Left ventricle myocardium superior (tissue), 1 donor: ENCODE measurements at regions not wholly inside any gene's neighbourhood (a gene's known extent, or its start where the extent isn't known, plus 50 kb on each side); places are given as distances from the start of the nearest gene placed in this dataset.
A peak's percentile ranks its signal among the peaks of the same experiment; 100 is the strongest.

ENCODE experiments used
- ATAC-seq: fragments of 200-7000 bp; cut with Tn5 transposase; one replicate; pipeline ENCODE4 v1.9.1; 2020; ENCODE audit warnings: mild to moderate bottlenecking, moderate library complexity
- DNase-seq: peaks from one replicate; pipeline ENCODE4 v3.0.0-alpha.2; 2020
- intact Hi-C: fragments of 100-400 bp; cut with micrococcal nuclease; formaldehyde crosslinking; loops from one replicate; pipeline ENCODE4 v1.11.0; 2022
- donor health status: DM: no; HTN: yes; CAD: no; lungs with severe emphysema.

DNA sequence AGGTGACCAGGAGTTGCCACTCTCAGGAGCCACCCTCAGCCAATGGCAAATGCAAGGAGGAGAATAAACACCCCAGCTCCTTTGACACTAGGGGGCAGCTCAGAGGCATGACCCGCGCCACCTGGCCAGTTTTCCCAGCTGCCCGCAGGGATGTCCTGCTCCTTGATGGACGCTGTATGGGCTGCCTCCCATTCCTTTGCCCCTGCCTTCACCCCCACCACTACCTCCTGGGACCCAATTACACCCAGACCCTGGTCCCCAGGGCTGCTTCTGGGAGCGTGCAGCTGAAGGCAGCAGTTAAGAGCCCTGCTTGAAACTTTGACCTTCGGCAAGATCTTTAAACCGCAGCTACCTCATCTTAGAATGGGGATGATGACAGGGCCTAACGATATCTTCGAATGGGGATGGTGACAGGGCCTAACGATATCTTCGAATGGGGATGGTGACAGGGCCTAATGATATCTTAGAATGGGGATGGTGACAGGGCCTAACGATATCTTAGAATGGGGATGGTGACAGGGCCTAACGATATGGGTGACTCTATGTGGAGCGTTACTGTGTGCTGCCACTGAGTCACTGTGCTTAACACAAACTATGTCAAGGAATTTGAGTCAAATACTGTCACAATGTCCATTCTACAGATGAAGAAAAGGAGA lies 163.0 kb upstream of the KAZN start:
- intact Hi-C loops: no loop called here
- ATAC-seq (no peak), DNase-seq (no peak)

DNA sequence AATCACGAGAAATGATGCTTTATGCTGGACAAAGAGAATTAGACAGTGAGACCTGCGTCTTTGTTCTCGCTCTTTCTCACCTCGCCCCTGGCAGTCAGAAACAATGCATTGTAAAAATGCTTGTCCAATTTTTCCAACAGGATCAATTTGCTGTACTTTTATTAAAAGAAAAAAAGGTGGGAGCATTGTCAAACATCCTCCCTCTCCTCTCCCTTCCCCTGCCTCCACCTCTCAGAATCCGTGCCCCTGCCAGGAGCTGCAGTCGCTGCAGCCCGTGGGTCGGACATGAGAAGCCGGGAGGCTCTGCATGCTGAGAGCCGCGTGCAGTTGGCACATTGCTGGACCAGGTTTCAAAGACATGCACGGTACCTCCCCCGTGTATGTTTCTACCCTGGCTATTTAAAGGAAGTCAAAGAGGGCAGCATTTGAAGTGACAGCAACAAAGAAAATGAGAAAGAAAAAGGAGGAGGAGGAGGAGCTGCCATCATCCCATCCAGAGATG lies 161.0 kb upstream of the KAZN start:
- DNase-seq: no peak
- ATAC-seq: no peak
- intact Hi-C loops: no loop called here

DNA sequence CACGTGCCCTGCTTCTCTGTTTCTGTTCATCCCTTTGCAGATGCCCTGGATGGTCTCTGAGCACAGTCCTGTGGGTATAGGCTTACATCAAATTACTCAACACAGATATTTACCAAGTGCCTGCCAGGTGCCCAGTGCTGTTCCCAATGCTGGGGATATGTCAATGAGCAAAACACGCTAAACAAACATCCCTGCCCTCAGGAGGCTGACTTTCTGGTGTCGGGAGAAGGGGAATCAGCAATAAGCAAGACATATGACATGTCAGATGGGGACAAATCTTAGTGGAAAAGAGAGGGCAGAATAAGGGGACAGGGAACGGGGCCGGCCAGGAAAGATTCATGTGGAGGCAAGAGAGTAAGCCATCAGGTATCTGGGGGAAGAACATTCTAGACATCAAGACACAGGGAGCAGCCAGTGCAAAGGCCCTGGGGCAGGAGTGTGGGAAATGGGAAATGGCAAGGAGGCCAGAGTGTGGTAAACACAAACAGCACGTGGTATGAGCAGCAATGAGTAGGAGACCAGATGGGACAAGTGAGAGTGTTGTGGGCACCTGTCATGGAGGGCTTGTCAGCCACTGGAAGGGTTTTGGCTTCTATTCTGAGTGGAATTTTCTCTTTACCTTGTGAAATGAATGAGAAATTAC lies 160.2 kb upstream of the KAZN start:
- intact Hi-C loops: no loop called here
- no peak for ATAC-seq
- DNase-seq: no peak

DNA sequence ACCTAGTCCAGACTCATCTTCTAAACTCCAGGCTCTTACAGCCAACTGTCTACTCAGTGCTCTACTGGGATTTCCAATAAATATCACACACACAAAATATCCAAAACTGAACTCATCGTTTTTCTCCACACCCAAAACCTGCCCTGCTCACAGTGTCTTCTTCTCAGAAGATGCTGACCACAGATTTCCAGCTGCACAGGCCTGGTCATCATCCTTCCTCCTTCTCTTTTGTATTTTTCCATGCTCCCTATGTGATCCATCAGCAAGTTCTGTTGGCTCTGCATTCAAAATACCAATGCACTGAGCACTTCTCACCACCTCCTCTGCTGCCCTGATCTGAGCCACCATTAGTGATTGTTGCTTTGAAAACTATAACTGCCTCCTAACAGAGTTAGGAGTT lies 159.5 kb upstream of the KAZN start:
- DNase-seq: no peak

DNA sequence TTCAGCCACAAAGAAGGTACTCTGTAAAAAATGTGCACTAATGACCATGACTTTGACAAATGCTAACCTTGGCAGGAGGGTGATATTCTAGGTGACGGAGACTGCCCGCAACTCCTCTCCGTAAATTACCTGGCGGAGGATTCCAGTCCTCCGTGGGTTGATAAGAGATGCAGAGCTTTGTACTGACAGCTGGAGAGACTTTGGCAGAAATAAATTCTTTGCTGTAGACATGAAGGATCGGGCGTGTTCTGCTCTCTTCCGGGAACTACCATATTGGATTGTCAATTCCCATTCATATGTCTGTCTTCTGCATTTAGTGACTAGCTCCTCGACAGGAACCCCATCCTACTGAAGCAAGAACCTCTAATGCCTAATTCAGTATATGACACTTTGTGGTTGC lies 158.3 kb upstream of the KAZN start:
- no peak for ATAC-seq
- intact Hi-C loops: no loop called here
- DNase-seq: no peak

More for the DNA sequence above, 159.5 kb upstream of the KAZN start:
- intact Hi-C loops: no loop called here
- ATAC-seq: no peak

DNA sequence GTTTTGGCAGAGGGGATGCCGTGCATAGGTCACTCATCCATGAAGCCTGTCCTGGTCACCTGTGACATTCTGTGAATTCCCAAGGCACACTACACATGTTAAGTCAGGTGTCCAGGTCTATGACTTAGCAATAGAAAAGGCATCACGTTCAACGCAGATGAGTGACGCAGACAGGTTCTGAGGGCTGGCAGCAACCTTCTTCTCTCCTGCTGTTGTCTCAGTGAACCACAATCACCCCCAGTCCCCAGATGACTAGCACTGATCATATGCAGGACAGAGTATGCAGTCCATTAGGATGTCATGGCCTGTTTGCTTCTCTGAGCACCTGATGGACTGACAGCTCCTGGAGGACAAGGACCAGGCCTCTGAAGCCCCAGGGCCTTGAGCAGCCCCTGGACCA lies 157.8 kb upstream of the KAZN start:
- no peak for ATAC-seq
- intact Hi-C loops: no loop called here
- no peak for DNase-seq

DNA sequence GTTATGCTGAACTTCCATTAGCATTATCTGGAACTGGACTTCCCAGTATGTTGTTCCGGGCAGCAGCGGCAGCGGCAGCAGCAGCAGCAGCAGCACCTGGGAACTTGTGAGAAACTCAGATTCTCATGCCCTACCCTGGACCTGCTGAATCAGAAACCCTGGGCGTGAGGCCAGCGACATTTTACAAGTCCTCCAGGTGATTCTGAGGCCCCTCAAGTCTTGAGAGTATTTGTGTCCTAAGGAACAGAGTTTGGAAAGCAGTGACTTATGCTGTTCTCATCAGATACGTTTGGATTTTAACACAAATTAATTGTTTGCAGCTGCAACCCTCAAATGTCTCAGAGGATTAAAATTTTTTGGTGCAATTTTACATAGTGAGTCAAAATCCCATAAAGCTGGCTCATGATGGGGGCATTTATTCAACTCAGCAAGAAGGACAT lies 157.2 kb upstream of the KAZN start:
- ATAC-seq (no peak), DNase-seq (no peak)
- intact Hi-C loops: no loop called here

DNA sequence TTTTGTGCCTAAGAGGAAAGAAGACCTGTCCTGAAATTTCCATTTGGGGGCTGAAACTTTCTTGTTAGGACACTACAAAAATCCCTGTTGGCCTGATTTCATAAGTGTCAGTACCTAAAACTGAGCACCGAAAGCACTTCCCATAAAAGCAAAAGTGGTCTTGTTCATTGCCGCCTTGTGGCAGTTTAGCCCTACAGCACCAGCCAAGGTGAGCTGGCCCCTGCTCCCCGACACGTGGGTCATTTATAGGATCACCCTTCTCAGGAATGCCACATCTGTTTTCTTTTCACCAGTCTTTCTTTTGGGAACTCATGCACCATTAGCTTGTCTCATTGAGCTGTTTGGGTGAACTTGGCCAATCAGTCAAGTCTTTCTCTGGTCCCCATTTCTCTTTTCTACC lies 155.8 kb upstream of the KAZN start:
- intact Hi-C loops: no loop called here
- DNase-seq: no peak
- ATAC-seq: no peak

DNA sequence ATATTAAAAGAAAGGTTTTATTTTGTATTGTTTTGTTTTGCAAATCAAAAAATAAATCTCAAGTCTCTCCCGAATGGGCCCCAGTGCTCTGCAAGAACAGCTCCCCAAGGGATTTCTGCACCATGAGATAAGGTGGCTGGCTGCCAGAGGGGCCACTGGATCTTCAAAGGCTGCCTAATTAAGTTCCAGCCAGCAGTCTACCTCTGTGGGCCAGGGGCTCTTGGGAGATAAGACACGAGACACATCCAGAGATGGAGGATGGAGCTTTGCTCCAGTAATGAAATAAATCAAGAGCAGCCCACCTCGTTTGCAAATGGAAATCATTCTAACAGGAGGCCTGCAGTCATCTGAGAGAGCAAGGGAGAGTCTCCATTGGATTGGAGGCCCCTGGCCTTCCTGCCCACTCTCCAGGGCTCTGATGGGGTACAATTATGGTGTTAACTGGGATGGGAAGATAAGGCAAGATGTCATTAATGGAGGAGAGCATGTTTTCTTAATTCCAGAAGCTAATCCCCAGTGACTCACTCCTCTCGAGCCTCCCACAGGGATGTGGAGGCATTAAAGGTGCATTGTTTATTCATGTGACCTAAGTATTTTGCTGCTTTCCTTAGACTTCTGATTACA lies 155.2 kb upstream of the KAZN start:
- no peak for DNase-seq
- no peak for ATAC-seq
- intact Hi-C loops: no loop called here

DNA sequence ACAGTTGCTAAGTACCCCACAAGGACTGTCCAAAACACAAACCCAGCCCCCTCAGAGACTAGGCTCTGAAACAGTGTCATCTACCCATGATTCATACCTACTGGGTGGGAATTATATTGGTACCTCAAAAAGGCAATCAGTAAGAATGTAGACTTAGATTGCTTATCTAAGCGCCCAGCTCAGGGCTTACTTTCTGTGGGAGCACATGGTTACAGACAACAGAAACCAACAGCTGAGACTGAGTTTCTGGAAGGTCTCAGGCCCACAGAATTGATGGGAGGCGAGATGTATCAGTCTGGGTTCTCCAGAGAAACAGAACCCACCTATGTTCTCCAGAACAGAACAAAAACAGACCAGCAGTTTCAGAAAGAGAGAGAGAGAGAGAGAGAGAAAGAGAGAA lies 147.3 kb upstream of the KAZN start:
- ATAC-seq (no peak), DNase-seq (no peak)
- intact Hi-C loops: no loop called here

DNA sequence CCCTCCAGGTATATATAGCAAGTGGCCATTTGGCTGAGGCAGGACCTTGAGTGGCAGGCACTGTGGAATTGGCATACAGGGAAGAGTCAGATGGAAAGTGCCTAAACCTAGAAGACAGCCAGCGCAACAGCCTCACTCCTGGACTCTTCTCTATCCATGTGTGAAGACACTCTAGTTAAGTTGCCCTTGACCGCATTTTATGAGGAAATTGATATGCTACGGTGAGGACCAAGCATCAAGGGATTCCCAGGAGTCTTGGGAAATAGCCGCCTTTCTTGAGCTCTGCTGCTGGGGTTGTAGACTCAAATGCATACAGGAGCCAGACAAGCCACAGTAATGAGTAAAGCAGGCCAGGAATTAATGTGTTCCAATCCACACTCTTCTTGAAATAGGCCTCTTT lies 145.9 kb upstream of the KAZN start:
- DNase-seq: no peak
- intact Hi-C loops: no loop called here

DNA sequence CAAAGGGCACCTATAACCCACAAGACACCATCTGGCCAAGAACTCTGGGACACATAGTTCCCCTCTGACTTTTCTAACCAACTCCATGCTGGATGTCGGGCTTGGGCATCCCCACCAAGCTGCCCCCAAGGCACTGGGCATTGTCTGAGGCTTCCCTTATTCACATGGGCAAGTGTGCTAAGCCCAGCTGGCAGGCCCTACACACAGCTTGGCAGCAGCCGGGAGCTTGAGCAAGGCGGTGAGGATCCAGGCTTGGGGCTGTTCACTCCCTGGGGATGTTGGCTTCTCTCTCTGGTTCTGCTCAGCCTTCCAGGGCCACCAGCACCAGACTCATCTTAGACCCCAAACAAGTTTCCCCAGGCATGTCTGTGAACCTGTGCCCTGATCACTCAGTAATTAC lies 138.3 kb upstream of the KAZN start:
- no peak for ATAC-seq
- intact Hi-C loops: no loop called here
- no peak for DNase-seq

More for the DNA sequence above, 145.9 kb upstream of the KAZN start:
- ATAC-seq: no peak

DNA sequence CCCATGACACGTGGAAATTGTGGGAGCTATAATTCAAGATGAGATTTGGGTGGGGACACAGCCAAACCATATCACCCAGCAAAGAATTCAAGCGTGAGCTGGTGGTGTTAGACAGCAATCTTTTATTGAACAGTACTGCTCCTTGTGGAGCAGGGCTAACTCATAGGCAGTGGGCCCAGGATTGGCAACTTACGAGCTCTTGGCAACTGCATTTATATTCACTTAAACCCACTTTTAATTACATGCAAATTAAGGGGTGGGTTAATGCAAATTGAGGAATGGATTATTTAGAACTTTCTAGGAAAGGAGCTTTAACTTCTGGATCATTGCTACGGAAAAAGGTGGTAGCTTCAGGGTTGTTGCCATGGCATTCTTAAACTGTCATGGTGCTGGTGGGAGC lies 135.6 kb upstream of the KAZN start:
- intact Hi-C loops: no loop called here
- ATAC-seq: no peak
- DNase-seq: no peak

DNA sequence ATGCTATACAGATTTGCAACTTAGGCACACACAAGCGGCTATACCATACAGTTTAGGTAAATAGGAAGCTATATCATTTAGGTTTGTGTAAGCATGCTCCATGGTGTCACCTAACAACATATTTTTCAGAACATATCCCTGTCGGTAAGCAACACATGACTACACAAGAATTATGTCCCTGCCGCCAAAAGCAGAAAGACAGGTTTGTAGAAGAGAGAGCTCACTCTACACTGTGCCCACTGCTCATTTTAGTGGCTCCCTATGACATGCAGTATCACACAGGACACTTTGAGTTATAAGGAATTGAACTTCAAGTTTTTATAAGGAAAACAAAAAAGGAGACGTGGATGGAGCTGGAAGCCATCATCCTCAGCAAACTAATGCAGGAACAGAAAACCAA lies 132.5 kb upstream of the KAZN start:
- intact Hi-C loops: no loop called here
- DNase-seq: no peak
- ATAC-seq: no peak

DNA sequence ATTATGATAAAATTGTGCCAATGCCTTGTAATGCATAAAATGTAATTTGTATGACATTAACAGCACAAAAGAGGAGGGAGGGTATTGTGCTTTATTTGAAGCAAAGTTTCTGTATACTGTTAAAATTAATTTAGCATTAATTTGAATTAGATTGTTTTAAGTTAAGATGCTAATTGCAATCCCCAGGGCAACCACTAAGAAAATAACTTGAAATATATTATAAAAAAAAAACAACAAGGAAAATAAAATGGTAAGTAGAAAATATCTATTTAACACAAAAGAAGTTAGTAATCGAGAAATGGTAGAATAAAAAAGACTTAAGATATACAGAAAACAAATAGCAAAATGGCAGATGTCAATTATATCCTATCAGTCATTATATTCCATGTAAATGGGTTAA lies 131.4 kb upstream of the KAZN start:
- intact Hi-C loops: no loop called here
- ATAC-seq: no peak
- no peak for DNase-seq

DNA sequence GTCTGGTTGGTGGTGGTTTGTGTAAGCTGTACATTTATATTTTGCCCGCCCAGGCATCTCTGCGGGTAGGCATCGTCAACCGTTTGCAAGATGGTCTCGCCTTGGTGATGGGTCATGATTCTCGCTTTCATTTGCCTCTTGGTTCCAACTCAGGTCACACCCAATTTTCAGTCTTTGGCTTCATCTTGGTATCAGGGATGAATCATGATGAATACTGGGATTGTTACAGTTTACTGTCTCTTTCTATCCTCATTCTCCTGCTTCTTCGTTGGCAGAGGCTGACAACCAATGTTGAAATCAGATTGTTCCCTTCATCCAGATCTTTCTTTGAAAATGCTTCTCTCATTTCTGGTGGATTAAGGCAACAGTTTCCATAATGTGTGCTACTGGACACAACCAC lies 129.7 kb upstream of the KAZN start:
- DNase-seq: no peak
- intact Hi-C loops: no loop called here
- ATAC-seq: no peak

DNA sequence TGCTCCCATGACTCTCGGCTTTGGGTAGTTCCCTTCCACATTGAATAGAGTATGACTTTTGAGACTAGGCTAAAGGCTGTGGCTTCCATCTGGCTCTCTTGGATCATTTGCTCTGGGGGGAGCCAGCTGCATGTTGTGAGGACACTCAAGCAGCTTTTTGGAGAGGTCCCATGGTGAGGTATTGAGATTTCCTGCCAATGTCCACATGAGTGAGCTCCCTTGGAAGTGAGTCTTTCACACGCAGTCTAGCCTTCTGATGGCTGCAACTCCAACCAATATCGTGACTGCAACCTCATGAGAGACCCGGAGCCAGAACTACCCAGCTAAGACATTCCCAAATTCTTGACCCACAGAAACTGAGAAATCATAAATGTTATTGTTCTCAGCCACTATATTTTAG lies 127.7 kb upstream of the KAZN start:
- DNase-seq (no peak), ATAC-seq (peak; percentile 72)
- intact Hi-C loops: no loop called here

DNA sequence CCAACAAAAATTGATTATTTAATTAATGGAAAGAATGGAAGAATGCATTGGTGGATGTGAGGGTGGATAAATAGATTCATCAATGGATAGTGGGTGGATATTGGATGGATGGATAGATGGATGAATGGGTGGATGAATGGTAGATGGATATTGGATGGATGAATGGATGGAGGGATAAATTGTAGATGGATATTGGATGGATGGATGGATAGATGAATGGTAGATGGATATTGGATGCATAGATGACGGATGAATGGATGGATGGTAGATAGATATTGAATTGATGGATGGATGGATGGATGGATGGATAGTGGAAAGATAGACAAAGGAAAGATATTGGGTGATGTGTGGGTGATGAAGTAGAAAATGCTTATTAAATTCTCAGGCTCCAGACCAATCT lies 123.6 kb upstream of the KAZN start:
- DNase-seq (no peak), ATAC-seq (no peak)
- intact Hi-C loops: no loop called here

DNA sequence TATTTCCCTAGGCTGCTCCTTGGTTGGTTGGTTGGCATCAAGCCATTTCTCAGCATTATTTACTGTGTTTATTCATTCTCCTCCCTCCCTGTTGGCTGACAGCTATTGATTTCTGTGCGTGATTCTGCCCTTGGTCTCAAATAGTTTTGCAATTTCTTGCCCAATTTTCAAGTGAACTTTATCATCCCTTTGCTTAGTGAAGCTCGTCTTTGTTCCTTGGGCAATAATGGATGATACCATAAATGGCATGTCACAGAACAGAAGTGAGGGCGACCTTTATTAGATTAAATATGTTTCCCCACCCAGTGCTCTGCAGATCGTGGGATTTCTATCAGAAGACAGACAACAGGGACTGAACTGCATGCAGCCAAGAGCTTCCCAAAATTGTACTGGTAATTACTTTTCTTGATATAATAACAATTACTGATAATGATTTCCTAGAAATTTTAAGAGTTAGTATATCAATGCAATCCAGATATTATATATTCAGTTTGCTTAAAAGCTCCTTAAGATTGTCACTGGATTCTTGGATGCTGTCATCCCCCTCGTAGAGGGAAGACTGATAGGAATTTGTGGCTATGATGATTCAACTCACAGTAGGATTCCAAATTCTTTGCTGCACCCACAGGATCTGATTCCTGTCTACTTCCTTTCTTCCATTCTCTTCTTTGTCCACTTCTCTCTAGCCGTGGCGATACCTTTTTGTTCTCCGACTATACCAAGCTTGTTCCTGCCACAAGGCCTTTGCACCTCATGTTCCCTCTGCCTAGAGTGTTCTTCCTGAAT lies 122.1 kb upstream of the KAZN start:
- ATAC-seq (no peak), DNase-seq (no peak)
- intact Hi-C loops: no loop called here

DNA sequence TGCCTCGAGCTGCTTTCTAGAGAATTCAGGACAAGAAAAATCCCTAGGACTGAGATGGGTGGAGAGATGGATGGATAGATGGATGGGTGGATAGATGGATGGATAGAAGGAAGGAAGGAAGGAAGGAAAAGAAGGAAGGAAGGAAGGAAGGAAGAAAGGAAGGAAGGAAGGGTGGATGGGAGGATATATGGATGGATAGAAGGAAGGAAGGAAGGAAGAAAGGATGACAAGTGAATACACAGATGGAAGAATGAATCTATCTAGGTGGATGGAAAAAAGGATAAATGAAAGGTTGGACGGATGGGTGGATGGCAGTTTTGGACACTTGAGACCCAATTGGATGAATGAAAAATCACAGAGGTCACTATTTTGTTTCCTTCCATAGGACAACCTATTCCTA lies 120.4 kb upstream of the KAZN start:
- ATAC-seq: no peak
- intact Hi-C loops: no loop called here

More for the DNA sequence above, 120.4 kb upstream of the KAZN start:
- no peak for DNase-seq
